SK-N-SH (cell line): ENCODE measurements at regions not wholly inside any gene's neighbourhood (a gene's known extent, or its start where the extent isn't known, plus 50 kb on each side); places are given as distances from the start of the nearest gene placed in this dataset.

ENCODE experiments used
- TAF1 ChIP-seq: IDR thresholded peaks from 2 replicates; pipeline ENCODE4 v1.6.1; 2012; ENCODE audit warnings: low read depth, mild to moderate bottlenecking, low read length, moderate library complexity, borderline replicate concordance
- YY1 ChIP-seq: IDR thresholded peaks from 2 replicates; pipeline ENCODE4 v1.4.0; 2012; ENCODE audit warnings: low read depth, mild to moderate bottlenecking
- TF ChIP-seq, protein P1 (sequence below): fragments of 200-600 bp; sonication (generic); IDR thresholded peaks from 2 replicates; pipeline ENCODE4 v1.6.1; 2017; ENCODE audit warnings: antibody characterized with exemption, mild to moderate bottlenecking, moderate library complexity
- TF ChIP-seq, protein P2 (sequence below): IDR thresholded peaks from 2 replicates; pipeline ENCODE4 v1.4.0; 2012; ENCODE audit warnings: low read depth, borderline replicate concordance
- TF ChIP-seq, protein P3 (sequence below): IDR thresholded peaks from 2 replicates; pipeline ENCODE4 v1.6.1; 2012; ENCODE audit warnings: mild to moderate bottlenecking, low read depth, low read length, moderate library complexity

DNA sequence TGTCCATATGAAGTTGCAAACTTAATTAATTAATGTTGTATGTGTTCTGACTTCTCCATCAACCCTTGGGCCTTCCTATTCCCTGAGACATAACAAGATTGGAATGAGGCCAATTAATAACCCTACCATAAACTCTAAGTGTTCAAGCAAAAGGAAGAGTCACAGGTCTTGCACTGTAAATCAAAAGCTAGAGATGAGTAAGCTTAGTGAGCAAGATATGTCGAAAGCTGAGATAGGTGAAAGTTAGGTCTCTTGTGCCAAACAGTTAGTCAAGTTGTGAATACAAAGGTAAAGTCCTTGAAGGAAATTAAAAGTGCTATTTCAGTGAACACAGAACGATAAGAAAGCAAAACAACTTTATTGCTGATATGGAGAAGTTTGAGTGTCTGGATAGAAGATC is 58.2 kb upstream of the GPRIN3 start:
- TF ChIP-seq, protein P1, sequence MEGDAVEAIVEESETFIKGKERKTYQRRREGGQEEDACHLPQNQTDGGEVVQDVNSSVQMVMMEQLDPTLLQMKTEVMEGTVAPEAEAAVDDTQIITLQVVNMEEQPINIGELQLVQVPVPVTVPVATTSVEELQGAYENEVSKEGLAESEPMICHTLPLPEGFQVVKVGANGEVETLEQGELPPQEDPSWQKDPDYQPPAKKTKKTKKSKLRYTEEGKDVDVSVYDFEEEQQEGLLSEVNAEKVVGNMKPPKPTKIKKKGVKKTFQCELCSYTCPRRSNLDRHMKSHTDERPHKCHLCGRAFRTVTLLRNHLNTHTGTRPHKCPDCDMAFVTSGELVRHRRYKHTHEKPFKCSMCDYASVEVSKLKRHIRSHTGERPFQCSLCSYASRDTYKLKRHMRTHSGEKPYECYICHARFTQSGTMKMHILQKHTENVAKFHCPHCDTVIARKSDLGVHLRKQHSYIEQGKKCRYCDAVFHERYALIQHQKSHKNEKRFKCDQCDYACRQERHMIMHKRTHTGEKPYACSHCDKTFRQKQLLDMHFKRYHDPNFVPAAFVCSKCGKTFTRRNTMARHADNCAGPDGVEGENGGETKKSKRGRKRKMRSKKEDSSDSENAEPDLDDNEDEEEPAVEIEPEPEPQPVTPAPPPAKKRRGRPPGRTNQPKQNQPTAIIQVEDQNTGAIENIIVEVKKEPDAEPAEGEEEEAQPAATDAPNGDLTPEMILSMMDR, result no peak
- TF ChIP-seq, protein P2, sequence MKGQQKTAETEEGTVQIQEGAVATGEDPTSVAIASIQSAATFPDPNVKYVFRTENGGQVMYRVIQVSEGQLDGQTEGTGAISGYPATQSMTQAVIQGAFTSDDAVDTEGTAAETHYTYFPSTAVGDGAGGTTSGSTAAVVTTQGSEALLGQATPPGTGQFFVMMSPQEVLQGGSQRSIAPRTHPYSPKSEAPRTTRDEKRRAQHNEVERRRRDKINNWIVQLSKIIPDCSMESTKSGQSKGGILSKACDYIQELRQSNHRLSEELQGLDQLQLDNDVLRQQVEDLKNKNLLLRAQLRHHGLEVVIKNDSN, result no peak
- no peak for TF ChIP-seq TAF1
- TF ChIP-seq YY1, result no peak
- TF ChIP-seq, protein P3, sequence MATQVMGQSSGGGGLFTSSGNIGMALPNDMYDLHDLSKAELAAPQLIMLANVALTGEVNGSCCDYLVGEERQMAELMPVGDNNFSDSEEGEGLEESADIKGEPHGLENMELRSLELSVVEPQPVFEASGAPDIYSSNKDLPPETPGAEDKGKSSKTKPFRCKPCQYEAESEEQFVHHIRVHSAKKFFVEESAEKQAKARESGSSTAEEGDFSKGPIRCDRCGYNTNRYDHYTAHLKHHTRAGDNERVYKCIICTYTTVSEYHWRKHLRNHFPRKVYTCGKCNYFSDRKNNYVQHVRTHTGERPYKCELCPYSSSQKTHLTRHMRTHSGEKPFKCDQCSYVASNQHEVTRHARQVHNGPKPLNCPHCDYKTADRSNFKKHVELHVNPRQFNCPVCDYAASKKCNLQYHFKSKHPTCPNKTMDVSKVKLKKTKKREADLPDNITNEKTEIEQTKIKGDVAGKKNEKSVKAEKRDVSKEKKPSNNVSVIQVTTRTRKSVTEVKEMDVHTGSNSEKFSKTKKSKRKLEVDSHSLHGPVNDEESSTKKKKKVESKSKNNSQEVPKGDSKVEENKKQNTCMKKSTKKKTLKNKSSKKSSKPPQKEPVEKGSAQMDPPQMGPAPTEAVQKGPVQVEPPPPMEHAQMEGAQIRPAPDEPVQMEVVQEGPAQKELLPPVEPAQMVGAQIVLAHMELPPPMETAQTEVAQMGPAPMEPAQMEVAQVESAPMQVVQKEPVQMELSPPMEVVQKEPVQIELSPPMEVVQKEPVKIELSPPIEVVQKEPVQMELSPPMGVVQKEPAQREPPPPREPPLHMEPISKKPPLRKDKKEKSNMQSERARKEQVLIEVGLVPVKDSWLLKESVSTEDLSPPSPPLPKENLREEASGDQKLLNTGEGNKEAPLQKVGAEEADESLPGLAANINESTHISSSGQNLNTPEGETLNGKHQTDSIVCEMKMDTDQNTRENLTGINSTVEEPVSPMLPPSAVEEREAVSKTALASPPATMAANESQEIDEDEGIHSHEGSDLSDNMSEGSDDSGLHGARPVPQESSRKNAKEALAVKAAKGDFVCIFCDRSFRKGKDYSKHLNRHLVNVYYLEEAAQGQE, result no peak
